ENCODE measurements at regions not wholly inside any gene's neighbourhood (a gene's known extent, or its start where the extent isn't known, plus 50 kb on each side); places are given as distances from the start of the nearest gene placed in this dataset.

- Histone ChIP-seq H3K4me1 (ENCODE audit: control insufficient read depth, extremely low read depth, insufficient read depth, low read length) (no peaks in the 10 kb centered on the region), H3K27ac (ENCODE audit: control insufficient read depth, insufficient read depth, low read length) (no peak overlapping the region), H3K9me3 (ENCODE audit: control insufficient read depth, low read depth, low read length) (no peaks in the 10 kb centered on the region), H3K9me1 (ENCODE audit: control insufficient read depth, extremely low read depth, insufficient read depth, low read length) (no peaks in the 10 kb centered on the region), H3K79me2 (ENCODE audit: control insufficient read depth, insufficient read depth, low read length) (no peaks in the 10 kb centered on the region), H3K36me3 (ENCODE audit: control insufficient read depth in 2 of 2, extremely low read depth in 1 of 2, insufficient read depth in 2 of 2, low read length in 2 of 2) (no peaks in the 10 kb centered on the region), H3K4me3 (ENCODE audit: control insufficient read depth in 2 of 3, extremely low read depth in 1 of 3, insufficient read depth in 2 of 3, low read depth in 1 of 3, low read length in 3 of 3) (no peak overlapping the region), H3K27me3 (ENCODE audit: control insufficient read depth, extremely low read depth, insufficient read depth, low read length) (no peaks in the 10 kb centered on the region), H3K9ac (ENCODE audit: control insufficient read depth, extremely low read depth, insufficient read depth, low read length) (no peak overlapping the region), H2AFZ (ENCODE audit: control insufficient read depth, low read length) (no peak overlapping the region), H4K20me1 (ENCODE audit: control insufficient read depth, extremely low read depth, insufficient read depth, low read length) (no peaks in the 10 kb centered on the region), H3K4me2 (ENCODE audit: control insufficient read depth, extremely low read depth, insufficient read depth, low read depth, low read length) (no peak overlapping the region)
- DNase-seq (ENCODE audit: low read depth, low spot score), result no peak
- dilution Hi-C loops (cut with MboI; ENCODE audit: extremely low pct_ligation_motif_present, low sequenced_read_pairs), result no loop called here
- TF ChIP-seq, protein P1, sequence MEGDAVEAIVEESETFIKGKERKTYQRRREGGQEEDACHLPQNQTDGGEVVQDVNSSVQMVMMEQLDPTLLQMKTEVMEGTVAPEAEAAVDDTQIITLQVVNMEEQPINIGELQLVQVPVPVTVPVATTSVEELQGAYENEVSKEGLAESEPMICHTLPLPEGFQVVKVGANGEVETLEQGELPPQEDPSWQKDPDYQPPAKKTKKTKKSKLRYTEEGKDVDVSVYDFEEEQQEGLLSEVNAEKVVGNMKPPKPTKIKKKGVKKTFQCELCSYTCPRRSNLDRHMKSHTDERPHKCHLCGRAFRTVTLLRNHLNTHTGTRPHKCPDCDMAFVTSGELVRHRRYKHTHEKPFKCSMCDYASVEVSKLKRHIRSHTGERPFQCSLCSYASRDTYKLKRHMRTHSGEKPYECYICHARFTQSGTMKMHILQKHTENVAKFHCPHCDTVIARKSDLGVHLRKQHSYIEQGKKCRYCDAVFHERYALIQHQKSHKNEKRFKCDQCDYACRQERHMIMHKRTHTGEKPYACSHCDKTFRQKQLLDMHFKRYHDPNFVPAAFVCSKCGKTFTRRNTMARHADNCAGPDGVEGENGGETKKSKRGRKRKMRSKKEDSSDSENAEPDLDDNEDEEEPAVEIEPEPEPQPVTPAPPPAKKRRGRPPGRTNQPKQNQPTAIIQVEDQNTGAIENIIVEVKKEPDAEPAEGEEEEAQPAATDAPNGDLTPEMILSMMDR (optimal IDR thresholded peaks at IDR 0.05 in 1 of 3, IDR thresholded peaks at IDR 0.05 in 1 of 3, conservative IDR thresholded peaks at IDR 0.05 in 1 of 3; ENCODE audit: extremely low read depth in 1 of 3, insufficient read depth in 2 of 3, low read length in 3 of 3), result no peak
- TF ChIP-seq EZH2 (IDR thresholded peaks at IDR 0.05; ENCODE audit: low read length), result no peak
- no peak for FAIRE-seq
Observed at GRCh38 chr17:54844233-54844632, 56.4 kb upstream of the TOM1L1 start.

GRCh38 chr17:54848368-54848987, 52.2 kb upstream of the TOM1L1 start:
- Histone ChIP-seq H4K20me1 (ENCODE audit: control insufficient read depth, extremely low read depth, insufficient read depth, low read length) (no peaks in the 10 kb centered on the region), H2AFZ (ENCODE audit: control insufficient read depth, low read length) (no peak overlapping the region), H3K27me3 (ENCODE audit: control insufficient read depth, extremely low read depth, insufficient read depth, low read length) (no peaks in the 10 kb centered on the region), H3K4me2 (ENCODE audit: control insufficient read depth, extremely low read depth, insufficient read depth, low read depth, low read length) (no peak overlapping the region), H3K9me1 (ENCODE audit: control insufficient read depth, extremely low read depth, insufficient read depth, low read length) (no peaks in the 10 kb centered on the region), H3K4me1 (ENCODE audit: control insufficient read depth, extremely low read depth, insufficient read depth, low read length) (no peaks in the 10 kb centered on the region), H3K36me3 (ENCODE audit: control insufficient read depth in 2 of 2, extremely low read depth in 1 of 2, insufficient read depth in 2 of 2, low read length in 2 of 2) (no peaks in the 10 kb centered on the region), H3K4me3 (ENCODE audit: control insufficient read depth in 2 of 3, extremely low read depth in 1 of 3, insufficient read depth in 2 of 3, low read depth in 1 of 3, low read length in 3 of 3) (no peak overlapping the region), H3K27ac (ENCODE audit: control insufficient read depth, insufficient read depth, low read length) (no peak overlapping the region), H3K9ac (ENCODE audit: control insufficient read depth, extremely low read depth, insufficient read depth, low read length) (no peak overlapping the region), H3K79me2 (ENCODE audit: control insufficient read depth, insufficient read depth, low read length) (no peaks in the 10 kb centered on the region), H3K9me3 (ENCODE audit: control insufficient read depth, low read depth, low read length) (no peaks in the 10 kb centered on the region)
- TF ChIP-seq, protein P1 (optimal IDR thresholded peaks at IDR 0.05 in 1 of 3, IDR thresholded peaks at IDR 0.05 in 1 of 3, conservative IDR thresholded peaks at IDR 0.05 in 1 of 3; ENCODE audit: extremely low read depth in 1 of 3, insufficient read depth in 2 of 3, low read length in 3 of 3), result no peak
- TF ChIP-seq EZH2 (IDR thresholded peaks at IDR 0.05; ENCODE audit: low read length), result no peak
- dilution Hi-C loops (cut with MboI; ENCODE audit: extremely low pct_ligation_motif_present, low sequenced_read_pairs), result no loop called here
- FAIRE-seq (no peak), DNase-seq (ENCODE audit: low read depth, low spot score) (no peak)
